Fibroblast of the aortic adventitia (primary cell): ENCODE measurements at regions not wholly inside any gene's neighbourhood (a gene's known extent, or its start where the extent isn't known, plus 50 kb on each side); places are given as distances from the start of the nearest gene placed in this dataset.

Source experiments
- DNase-seq: peaks from one replicate; pipeline ENCODE4 v3.0.0-alpha.2; 2010; ENCODE audit warnings: low read depth
- H3K4me3 ChIP-seq: 2 replicates; pipeline ENCODE4 v1.5.1; 2011; ENCODE audit warnings: low read depth, mild to moderate bottlenecking, control low read depth, low read length, moderate library complexity
- CTCF ChIP-seq: IDR thresholded peaks from 2 replicates; pipeline ENCODE4 v1.5.1; 2011; ENCODE audit warnings: mild to moderate bottlenecking, low read length, control low read depth, inconsistent platforms; ENCODE audit not compliant: insufficient read depth

- no peak overlapping the region for H3K4me3 ChIP-seq
- no peak for TF ChIP-seq CTCF
- no peak for DNase-seq
Observed at GRCh38 chr1:4146101-4146500, 246.0 kb upstream of the C1orf174 start.

GRCh38 chr1:4146614-4147013 lies 246.5 kb upstream of the C1orf174 start:
- no peak for TF ChIP-seq CTCF
- H3K4me3 ChIP-seq, result no peak overlapping the region
- no peak for DNase-seq

GRCh38 chr1:4147509-4147908 lies 247.4 kb upstream of the C1orf174 start:
- no peak overlapping the region for H3K4me3 ChIP-seq
- no peak for DNase-seq
- no peak for TF ChIP-seq CTCF

GRCh38 chr1:4149281-4149680 lies 249.2 kb upstream of the C1orf174 start:
- TF ChIP-seq CTCF, result no peak
- H3K4me3 ChIP-seq, result no peak overlapping the region
- DNase-seq, result no peak

- no peak for DNase-seq
- H3K4me3 ChIP-seq, result no peak overlapping the region
- TF ChIP-seq CTCF, result no peak
Observed at GRCh38 chr1:4149831-4150230, 249.8 kb upstream of the C1orf174 start.

GRCh38 chr1:4150262-4150661 lies 250.2 kb upstream of the C1orf174 start:
- TF ChIP-seq CTCF, result no peak
- DNase-seq, result no peak
- H3K4me3 ChIP-seq, result no peak overlapping the region

GRCh38 chr1:4152266-4152665 lies 252.2 kb upstream of the C1orf174 start:
- no peak for DNase-seq
- no peak for TF ChIP-seq CTCF
- no peak overlapping the region for H3K4me3 ChIP-seq
